Epithelial cell of esophagus (primary cell): ENCODE measurements at regions not wholly inside any gene's neighbourhood (a gene's known extent, or its start where the extent isn't known, plus 50 kb on each side); places are given as distances from the start of the nearest gene placed in this dataset.

Source experiments
- DNase-seq: peaks from one replicate; pipeline ENCODE4 v3.0.0; 2010; ENCODE audit warnings: low read depth
- H3K4me3 ChIP-seq: 2 replicates; pipeline ENCODE4 v1.5.1; 2011; ENCODE audit warnings: mild to moderate bottlenecking, low read length, control low read depth
- CTCF ChIP-seq: IDR thresholded peaks from 2 replicates; pipeline ENCODE4 v1.5.1; 2011; ENCODE audit warnings: low read depth, mild to moderate bottlenecking, low read length, control low read depth, inconsistent platforms; ENCODE audit not compliant: insufficient read depth; ENCODE audit errors: missing control alignments

- H3K4me3 ChIP-seq = no peak overlapping the region
- no peak for DNase-seq
- TF ChIP-seq CTCF = no peak
Measured at GRCh38 chr4:30836231-30836630, 116.1 kb downstream of the PCDH7 start.

GRCh38 chr4:30837131-30837539 lies 117.0 kb downstream of the PCDH7 start:
- H3K4me3 ChIP-seq = no peak overlapping the region
- no peak for TF ChIP-seq CTCF
- DNase-seq = peak; percentile 12

- no peak for TF ChIP-seq CTCF
- no peak for DNase-seq
- no peak overlapping the region for H3K4me3 ChIP-seq
Measured at GRCh38 chr4:30837861-30838260, 117.7 kb downstream of the PCDH7 start.

- DNase-seq = no peak
- no peak overlapping the region for H3K4me3 ChIP-seq
- no peak for TF ChIP-seq CTCF
Measured at GRCh38 chr4:30838331-30838730, 118.2 kb downstream of the PCDH7 start.

GRCh38 chr4:30839583-30840520 lies 119.7 kb downstream of the PCDH7 start:
- TF ChIP-seq CTCF = no peak
- no peak overlapping the region for H3K4me3 ChIP-seq
- DNase-seq = peak; percentile 65

- no peak for TF ChIP-seq CTCF
- no peak for DNase-seq
- H3K4me3 ChIP-seq = no peak overlapping the region
Measured at GRCh38 chr4:30840571-30840970, 120.4 kb downstream of the PCDH7 start.

GRCh38 chr4:30842142-30842541 lies 122.0 kb downstream of the PCDH7 start:
- H3K4me3 ChIP-seq = no peak overlapping the region
- no peak for TF ChIP-seq CTCF
- DNase-seq = no peak
